HG03460 (cell line): ENCODE measurements at regions not wholly inside any gene's neighbourhood (a gene's known extent, or its start where the extent isn't known, plus 50 kb on each side); places are given as distances from the start of the nearest gene placed in this dataset.

Experiments used
- ATAC-seq: cut with Tn5 transposase; IDR thresholded peaks from one replicate; pipeline ENCODE4 v1.9.1; 2021; ENCODE audit not compliant: unreplicated experiment

DNA sequence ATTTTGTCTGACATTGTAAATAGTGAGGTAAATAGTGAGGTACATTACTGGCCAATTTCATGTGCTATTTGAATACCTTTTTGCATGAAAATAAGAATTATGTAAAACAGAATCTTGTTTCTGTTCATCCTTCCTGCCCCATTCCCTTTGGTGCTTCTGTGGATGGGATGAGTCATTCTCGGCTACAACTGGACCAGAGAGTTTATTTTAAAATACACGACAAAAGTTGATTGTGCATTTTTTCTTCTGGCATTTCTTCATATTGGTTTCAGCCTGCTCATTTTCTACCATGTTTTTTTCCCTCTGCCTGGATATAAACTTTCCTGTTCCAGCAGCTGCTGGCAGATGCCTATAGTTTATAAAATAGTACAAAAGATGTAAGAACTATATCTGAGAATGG is 107.5 kb downstream of the CYSLTR2 start:
- no peak for ATAC-seq

GRCh38 chr13:48769107-48769704 is 115.5 kb downstream of the CYSLTR2 start:
- ATAC-seq, result no peak

- ATAC-seq, result no peak
Observed at GRCh38 chr13:48770372-48770771, 116.6 kb downstream of the CYSLTR2 start.

- no peak for ATAC-seq
Observed at GRCh38 chr13:48772908-48773307, 119.2 kb downstream of the CYSLTR2 start.

GRCh38 chr13:48773531-48774275 is 120.0 kb downstream of the CYSLTR2 start:
- no peak for ATAC-seq

GRCh38 chr13:48775285-48775684 is 121.6 kb downstream of the CYSLTR2 start:
- no peak for ATAC-seq

- ATAC-seq, result no peak
Observed at GRCh38 chr13:48775804-48776203, 122.1 kb downstream of the CYSLTR2 start.

GRCh38 chr13:48776401-48776800 is 122.7 kb downstream of the CYSLTR2 start:
- ATAC-seq, result no peak

DNA sequence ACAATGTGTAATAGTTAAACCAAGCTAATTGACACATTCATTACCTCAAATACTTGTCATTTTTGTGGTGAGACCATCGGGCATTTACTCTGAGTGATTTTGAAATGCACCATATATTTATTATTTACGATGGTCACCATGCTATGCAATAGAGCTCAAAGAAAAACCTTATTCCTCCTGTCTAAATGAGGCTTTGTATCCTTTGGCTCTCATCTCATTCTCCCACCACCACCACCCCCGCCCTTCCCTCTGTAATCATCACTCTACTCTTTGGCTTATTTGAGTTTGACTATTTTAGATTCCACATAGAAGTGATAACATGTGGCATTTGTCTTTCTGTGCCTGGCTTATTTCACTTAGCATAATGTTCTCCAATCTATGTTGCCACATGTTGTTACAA is 124.9 kb downstream of the CYSLTR2 start:
- ATAC-seq, result no peak

GRCh38 chr13:48780713-48781341 is 127.1 kb downstream of the CYSLTR2 start:
- ATAC-seq, result no peak

GRCh38 chr13:48782429-48782840 is 128.7 kb downstream of the CYSLTR2 start:
- no peak for ATAC-seq

DNA sequence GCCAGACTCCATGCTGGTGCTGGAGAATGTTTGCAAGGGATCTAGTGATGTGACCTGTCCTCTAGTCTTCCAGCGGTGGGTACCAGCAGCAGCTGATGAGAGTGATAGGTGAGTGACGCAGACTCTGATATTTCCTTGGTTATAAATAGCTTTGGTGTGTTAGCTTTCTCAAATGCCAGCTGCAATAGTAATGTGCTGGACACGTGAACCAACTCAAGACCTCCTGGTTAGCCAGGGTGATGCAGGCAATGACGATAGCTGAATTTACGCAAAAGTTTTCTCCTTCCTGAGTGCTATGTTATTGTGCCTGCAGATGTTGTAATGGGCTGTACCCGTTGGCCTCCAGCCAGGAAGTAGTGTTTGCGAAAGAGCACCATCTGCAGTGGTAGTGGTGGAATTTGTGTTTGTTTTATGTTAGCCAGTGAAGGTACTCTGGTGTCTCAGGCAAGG is 129.5 kb downstream of the CYSLTR2 start:
- ATAC-seq, result no peak

- ATAC-seq, result no peak
Observed at GRCh38 chr13:48783695-48784230, 130.0 kb downstream of the CYSLTR2 start.

GRCh38 chr13:48784916-48785548 is 131.3 kb downstream of the CYSLTR2 start:
- ATAC-seq, result no peak

DNA sequence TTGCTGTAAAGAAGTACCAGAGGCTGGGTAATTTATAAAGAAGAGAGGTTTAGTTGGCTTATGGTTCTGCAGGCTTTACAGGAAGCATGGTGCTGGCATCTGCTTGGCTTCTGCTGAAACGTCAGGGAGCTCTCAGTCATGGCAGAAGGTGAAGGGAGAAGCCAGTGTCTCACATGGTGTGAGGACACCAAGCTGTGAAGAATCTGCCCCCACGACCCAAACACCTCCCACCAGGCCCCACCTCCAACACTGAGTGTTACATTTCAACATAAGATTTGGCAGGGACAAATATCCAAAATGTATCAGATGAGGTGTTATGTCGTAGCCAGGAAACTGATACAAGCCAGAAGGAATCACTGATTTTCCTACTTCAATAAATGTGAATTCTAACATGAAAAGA is 136.5 kb downstream of the CYSLTR2 start:
- ATAC-seq, result no peak

GRCh38 chr13:48790966-48791365 is 137.2 kb downstream of the CYSLTR2 start:
- no peak for ATAC-seq

DNA sequence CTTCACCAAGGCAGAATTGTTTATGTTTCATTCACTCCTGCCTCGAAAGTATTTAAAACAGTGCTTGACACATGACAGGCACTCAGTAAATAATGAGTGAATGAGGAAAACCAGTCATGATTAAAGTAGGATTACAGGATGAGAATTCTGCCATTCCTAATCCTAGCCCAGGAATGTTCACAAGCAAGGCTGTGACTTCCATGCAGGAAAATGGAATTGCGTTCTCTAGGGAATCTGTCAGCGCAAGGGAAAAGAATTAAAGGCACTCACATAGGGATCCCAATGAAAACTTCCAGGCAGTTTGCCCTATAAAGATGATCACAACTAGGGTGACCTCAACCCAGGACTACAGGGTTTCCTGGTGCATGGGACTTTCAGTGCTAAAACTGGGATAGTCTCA is 143.4 kb downstream of the CYSLTR2 start:
- no peak for ATAC-seq

GRCh38 chr13:48797761-48798160 is 144.0 kb downstream of the CYSLTR2 start:
- ATAC-seq, result no peak

- ATAC-seq, result no peak
Observed at GRCh38 chr13:48798180-48798579, 144.5 kb downstream of the CYSLTR2 start.

- no peak for ATAC-seq
Observed at GRCh38 chr13:48801255-48801654, 147.5 kb downstream of the CYSLTR2 start.

DNA sequence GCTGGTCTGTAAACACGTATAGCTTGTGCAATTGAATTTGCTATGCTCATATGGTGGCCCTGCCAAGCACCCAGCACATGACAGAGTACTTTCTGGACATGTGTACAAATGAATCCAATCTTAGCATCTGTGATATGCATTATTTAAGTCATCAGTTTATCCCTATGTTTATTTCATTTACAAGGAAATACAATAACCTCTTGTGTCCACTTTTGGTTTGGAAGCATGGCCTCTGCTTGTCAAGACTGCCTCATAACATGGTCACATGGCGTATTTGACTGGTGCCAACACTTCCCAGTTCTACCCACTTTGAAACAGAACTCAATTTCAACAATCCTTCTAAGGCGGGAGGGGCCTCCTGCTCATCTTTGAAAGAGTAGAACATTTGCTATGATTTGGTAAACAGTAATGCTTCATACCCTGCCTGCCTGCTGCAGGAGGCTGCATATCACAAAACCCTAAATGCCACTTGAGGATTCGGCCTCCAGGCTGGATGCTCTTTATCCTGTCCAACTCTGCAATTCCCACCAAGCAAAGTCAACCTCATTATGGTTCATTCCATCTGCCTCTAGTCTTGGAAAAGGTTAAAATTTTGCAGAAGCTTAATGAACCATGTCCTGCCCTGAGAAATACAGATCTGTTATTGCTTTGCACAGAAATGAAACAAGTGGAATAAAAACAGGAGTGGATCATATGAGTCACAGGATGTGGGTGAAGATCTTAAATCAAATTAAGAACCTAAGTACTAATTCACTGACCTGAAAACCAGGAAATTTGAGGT is 151.3 kb downstream of the CYSLTR2 start:
- no peak for ATAC-seq
